G401.6 (cell line): ENCODE measurements at regions not wholly inside any gene's neighbourhood (a gene's known extent, or its start where the extent isn't known, plus 50 kb on each side); places are given as distances from the start of the nearest gene placed in this dataset.
"Not testable (repeated sequence)": the region's sequence is repeated elsewhere in the genome, so short reads cannot be mapped to it uniquely, and the experiment has no call there.

Experiments used
- FAIRE-seq: peaks from 2 replicates; lab custom pipeline; 2012; peaks lifted over from hg19 to GRCh38; lab: Jason Lieb, UNC

- no peak for FAIRE-seq
These were observed 332.9 kb downstream of the PCNX1 start for GRCh38 chr14:71240171-71240570.

- no peak for FAIRE-seq
These were observed 333.7 kb downstream of the PCNX1 start for GRCh38 chr14:71240866-71241520.

GRCh38 chr14:71242237-71242748 lies 335.0 kb downstream of the PCNX1 start:
- no peak for FAIRE-seq

GRCh38 chr14:71243697-71244096 lies 336.4 kb downstream of the PCNX1 start:
- FAIRE-seq: no peak

- FAIRE-seq: no peak
These were observed 337.1 kb downstream of the PCNX1 start for GRCh38 chr14:71244341-71244740.

GRCh38 chr14:71245659-71246361 lies 338.6 kb downstream of the PCNX1 start:
- FAIRE-seq: no peak

GRCh38 chr14:71246539-71246938 lies 339.3 kb downstream of the PCNX1 start:
- no peak for FAIRE-seq

GRCh38 chr14:71247106-71247505 lies 339.8 kb downstream of the PCNX1 start:
- no peak for FAIRE-seq

- FAIRE-seq: no peak
These were observed 340.9 kb downstream of the PCNX1 start for GRCh38 chr14:71248194-71248593.

- FAIRE-seq: no peak
These were observed 343.1 kb downstream of the PCNX1 start for GRCh38 chr14:71250347-71250746.

GRCh38 chr14:71250791-71251190 lies 343.5 kb downstream of the PCNX1 start:
- no peak for FAIRE-seq

- FAIRE-seq: not testable (repeated sequence)
These were observed 346.9 kb downstream of the PCNX1 start for GRCh38 chr14:71254091-71254719.

- no peak for FAIRE-seq
These were observed 353.9 kb downstream of the PCNX1 start for GRCh38 chr14:71261206-71261605.

- FAIRE-seq: no peak
These were observed 355.2 kb downstream of the PCNX1 start for GRCh38 chr14:71262441-71262840.

- no peak for FAIRE-seq
These were observed 357.0 kb downstream of the PCNX1 start for GRCh38 chr14:71264260-71264659.

- FAIRE-seq: no peak
These were observed 359.8 kb downstream of the PCNX1 start for GRCh38 chr14:71267007-71267513.

- FAIRE-seq: no peak
These were observed 360.4 kb downstream of the PCNX1 start for GRCh38 chr14:71267691-71268090.

GRCh38 chr14:71270111-71270510 lies 362.9 kb downstream of the PCNX1 start:
- no peak for FAIRE-seq

GRCh38 chr14:71271166-71271945 lies 364.1 kb downstream of the PCNX1 start:
- FAIRE-seq: no peak

GRCh38 chr14:71273366-71273765 lies 366.1 kb downstream of the PCNX1 start:
- FAIRE-seq: no peak

- no peak for FAIRE-seq
These were observed 376.8 kb downstream of the PCNX1 start for GRCh38 chr14:71284048-71284447.

- FAIRE-seq: no peak
These were observed 378.9 kb downstream of the PCNX1 start for GRCh38 chr14:71286126-71286525.
